Calu3 (cell line): ENCODE measurements at regions not wholly inside any gene's neighbourhood (a gene's known extent, or its start where the extent isn't known, plus 50 kb on each side); places are given as distances from the start of the nearest gene placed in this dataset.

Source experiments
- BruUV-seq: library from RNA; stranded (reverse); fragments of 400-500 nt; replicated peaks from 2 replicates; lab custom pipeline; 2021; lab: Mats Ljungman, UMichigan
- CTCF ChIA-PET: fragments of 300-600 bp; sonication (Branson Sonifier 250); formaldehyde crosslinking; loops from one replicate; lab custom pipeline; 2022; ENCODE audit warnings: antibody characterized with exemption; lab: Charles Lee
- DNase-seq: peaks from one replicate; pipeline ENCODE4 v3.0.0; 2022
- H3K27ac Mint-ChIP-seq: one replicate; pipeline ENCODE4 v1.8.0; 2022; ENCODE audit warnings: mixed read lengths; ENCODE audit not compliant: unreplicated experiment
- H3K27me3 Mint-ChIP-seq: one replicate; pipeline ENCODE4 v1.8.0; 2022; ENCODE audit warnings: mixed read lengths; ENCODE audit not compliant: unreplicated experiment
- H3K36me3 Mint-ChIP-seq: one replicate; pipeline ENCODE4 v1.8.0; 2022; ENCODE audit warnings: mild to moderate bottlenecking, moderate library complexity, mixed read lengths; ENCODE audit not compliant: insufficient read depth, unreplicated experiment
- H3K4me1 Mint-ChIP-seq: one replicate; pipeline ENCODE4 v1.8.0; 2022; ENCODE audit warnings: mild to moderate bottlenecking, low read depth, mixed read lengths; ENCODE audit not compliant: unreplicated experiment
- H3K4me3 Mint-ChIP-seq: one replicate; pipeline ENCODE4 v1.8.0; 2022; ENCODE audit warnings: mild to moderate bottlenecking, low read depth, moderate library complexity, mixed read lengths; ENCODE audit not compliant: unreplicated experiment
- H3K9me3 Mint-ChIP-seq: one replicate; pipeline ENCODE4 v1.8.0; 2022; ENCODE audit warnings: low read depth, mixed read lengths; ENCODE audit not compliant: unreplicated experiment
- CTCF ChIP-seq: fragments of 200-600 bp; IDR thresholded peaks from one replicate; pipeline ENCODE4 v1.8.0; 2022; ENCODE audit warnings: antibody characterized with exemption; ENCODE audit not compliant: unreplicated experiment
- intact Hi-C: fragments of 100-400 bp; cut with micrococcal nuclease; formaldehyde crosslinking; loops from one replicate; pipeline ENCODE4 v1.10.0; 2022; ENCODE audit not compliant: unreplicated experiment

GRCh38 chr2:3040496-3041140 is 337.0 kb downstream of the EIPR1 start:
- CTCF ChIA-PET, result no interaction called here
- no peaks in the 10 kb centered on the region for H3K4me1 Mint-ChIP-seq
- no peak overlapping the region for H3K27ac Mint-ChIP-seq
- TF ChIP-seq CTCF, result no peak
- H3K4me3 Mint-ChIP-seq, result no peak overlapping the region
- no TSS peak for BruUV-seq
- H3K27me3 Mint-ChIP-seq, result no peaks in the 10 kb centered on the region
- no peaks in the 10 kb centered on the region for H3K36me3 Mint-ChIP-seq
- intact Hi-C loops, result no loop called here
- no peak for DNase-seq
- H3K9me3 Mint-ChIP-seq, result peaks cover 18% of the 10 kb centered on the region

DNA sequence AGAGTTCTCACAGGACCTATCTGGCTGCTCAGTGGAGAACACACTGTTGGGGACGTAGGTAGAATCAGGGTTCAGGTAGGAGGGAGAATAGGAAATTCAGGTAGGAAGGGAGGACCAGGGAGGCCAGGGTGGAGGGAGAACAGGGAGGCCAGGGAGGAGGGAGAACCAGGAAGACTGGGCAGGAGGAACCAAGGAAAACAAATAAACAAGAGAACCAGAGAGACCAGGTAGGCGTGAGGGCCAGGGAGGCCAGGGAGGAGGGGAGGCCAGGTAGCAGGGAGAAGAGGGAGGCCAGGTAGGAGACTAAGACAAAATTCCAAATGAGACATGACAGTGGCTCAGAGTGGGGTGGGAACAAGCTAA is 337.6 kb downstream of the EIPR1 start:
- intact Hi-C loops, result no loop called here
- peaks cover 19% of the 10 kb centered on the region for H3K9me3 Mint-ChIP-seq
- H3K36me3 Mint-ChIP-seq, result no peaks in the 10 kb centered on the region
- H3K4me3 Mint-ChIP-seq, result no peak overlapping the region
- H3K4me1 Mint-ChIP-seq, result no peaks in the 10 kb centered on the region
- no TSS peak for BruUV-seq
- CTCF ChIA-PET, result no interaction called here
- H3K27ac Mint-ChIP-seq, result no peak overlapping the region
- DNase-seq, result no peak
- H3K27me3 Mint-ChIP-seq, result no peaks in the 10 kb centered on the region
- no peak for TF ChIP-seq CTCF

GRCh38 chr2:3039188-3040065 is 338.2 kb downstream of the EIPR1 start:
- intact Hi-C loops, result no loop called here
- Mint-ChIP-seq H3K27ac (no peak overlapping the region), H3K4me3 (no peak overlapping the region), H3K36me3 (no peaks in the 10 kb centered on the region), H3K27me3 (no peaks in the 10 kb centered on the region), H3K4me1 (no peaks in the 10 kb centered on the region), H3K9me3 (peaks cover 21% of the 10 kb centered on the region)
- no peak for TF ChIP-seq CTCF
- CTCF ChIA-PET, result no interaction called here
- DNase-seq, result no peak
- BruUV-seq, result no TSS peak

DNA sequence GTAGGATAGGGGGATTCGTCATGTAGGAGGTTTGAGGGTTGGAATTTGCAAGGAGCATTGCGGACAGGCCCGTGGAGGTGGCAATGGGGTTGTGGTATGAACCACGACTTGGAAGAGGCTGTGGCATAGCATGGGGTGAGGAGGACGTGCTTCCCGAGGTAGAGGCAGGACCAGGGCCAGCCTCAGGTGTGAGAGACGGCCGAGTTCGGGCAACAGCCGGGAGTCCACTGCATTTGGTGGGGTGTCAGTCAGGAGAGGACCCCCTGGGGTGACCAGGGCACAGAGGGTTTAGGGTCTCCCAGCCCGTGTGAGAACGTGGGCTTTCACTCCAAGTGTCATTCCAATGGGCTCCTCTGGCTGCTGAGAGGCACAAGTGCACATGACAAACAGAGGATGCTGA is 339.0 kb downstream of the EIPR1 start:
- Mint-ChIP-seq H3K36me3 (no peaks in the 10 kb centered on the region), H3K4me1 (no peaks in the 10 kb centered on the region), H3K4me3 (no peak overlapping the region), H3K9me3 (peaks cover 17% of the 10 kb centered on the region), H3K27me3 (no peaks in the 10 kb centered on the region), H3K27ac (no peak overlapping the region)
- CTCF ChIA-PET, result no interaction called here
- intact Hi-C loops, result no loop called here
- BruUV-seq, result no TSS peak
- no peak for DNase-seq
- no peak for TF ChIP-seq CTCF
